Left renal pelvis (tissue), 4 donors: ENCODE measurements at regions not wholly inside any gene's neighbourhood (a gene's known extent, or its start where the extent isn't known, plus 50 kb on each side); places are given as distances from the start of the nearest gene placed in this dataset.

Experiments
- DNase-seq, 4 donors: peaks; one replicate each; pipeline ENCODE4 v3.0.0-alpha.2; 2013; ENCODE audit warnings: low read depth in 4 of 4, low spot score in 3 of 4

GRCh38 chr12:126582231-126582630, 1517.0 kb downstream of the AACS start:
- DNase-seq: no peak

- no peak for DNase-seq
Measured at GRCh38 chr12:126588586-126589249, 1523.5 kb downstream of the AACS start.

GRCh38 chr12:126591533-126591932, 1526.3 kb downstream of the AACS start:
- peak in 1 of 4 donors; percentile 17 for DNase-seq

GRCh38 chr12:126601184-126602170, 1536.2 kb downstream of the AACS start:
- DNase-seq: no peak

GRCh38 chr12:126602612-126603011, 1537.4 kb downstream of the AACS start:
- DNase-seq: no peak

- no peak for DNase-seq
Measured at GRCh38 chr12:126607157-126607556, 1541.9 kb downstream of the AACS start.

- DNase-seq: no peak
Measured at GRCh38 chr12:126607867-126608266, 1542.6 kb downstream of the AACS start.

- no peak for DNase-seq
Measured at GRCh38 chr12:126608607-126609175, 1543.5 kb downstream of the AACS start.

GRCh38 chr12:126616441-126616840, 1551.2 kb downstream of the AACS start:
- DNase-seq: no peak

GRCh38 chr12:126617312-126617711, 1552.1 kb downstream of the AACS start:
- DNase-seq: no peak

- no peak for DNase-seq
Measured at GRCh38 chr12:126627596-126627995, 1562.4 kb downstream of the AACS start.

- no peak for DNase-seq
Measured at GRCh38 chr12:126636821-126637220, 1571.6 kb downstream of the AACS start.

- DNase-seq: no peak
Measured at GRCh38 chr12:126644236-126645020, 1579.2 kb downstream of the AACS start.

GRCh38 chr12:126648074-126648473, 1582.8 kb downstream of the AACS start:
- no peak for DNase-seq

- no peak for DNase-seq
Measured at GRCh38 chr12:126651133-126651532, 1585.9 kb downstream of the AACS start.

GRCh38 chr12:126663304-126664094, 1598.3 kb downstream of the AACS start:
- DNase-seq: no peak

GRCh38 chr12:126667339-126667738, 1599.6 kb upstream of the TMEM132C start:
- DNase-seq: no peak

- DNase-seq: no peak
Measured at GRCh38 chr12:126668538-126668937, 1598.4 kb upstream of the TMEM132C start.

GRCh38 chr12:126668961-126669360, 1598.0 kb upstream of the TMEM132C start:
- no peak for DNase-seq

GRCh38 chr12:126676434-126676833, 1590.5 kb upstream of the TMEM132C start:
- no peak for DNase-seq
